B cell (primary cell): ENCODE measurements at regions not wholly inside any gene's neighbourhood (a gene's known extent, or its start where the extent isn't known, plus 50 kb on each side); places are given as distances from the start of the nearest gene placed in this dataset.

Source experiments
- EZH2 ChIP-seq: IDR thresholded peaks from 2 replicates; pipeline ENCODE4 v1.6.1; 2012; ENCODE audit warnings: borderline replicate concordance, low read depth, mild to moderate bottlenecking, moderate library complexity, low read length; ENCODE audit not compliant: insufficient read depth, poor library complexity, severe bottlenecking
- TF ChIP-seq, protein P1 (sequence below): fragments of 200-600 bp; IDR thresholded peaks from one replicate; pipeline ENCODE4 v1.8.0; 2022; ENCODE audit warnings: antibody characterized with exemption, mild to moderate bottlenecking

DNA sequence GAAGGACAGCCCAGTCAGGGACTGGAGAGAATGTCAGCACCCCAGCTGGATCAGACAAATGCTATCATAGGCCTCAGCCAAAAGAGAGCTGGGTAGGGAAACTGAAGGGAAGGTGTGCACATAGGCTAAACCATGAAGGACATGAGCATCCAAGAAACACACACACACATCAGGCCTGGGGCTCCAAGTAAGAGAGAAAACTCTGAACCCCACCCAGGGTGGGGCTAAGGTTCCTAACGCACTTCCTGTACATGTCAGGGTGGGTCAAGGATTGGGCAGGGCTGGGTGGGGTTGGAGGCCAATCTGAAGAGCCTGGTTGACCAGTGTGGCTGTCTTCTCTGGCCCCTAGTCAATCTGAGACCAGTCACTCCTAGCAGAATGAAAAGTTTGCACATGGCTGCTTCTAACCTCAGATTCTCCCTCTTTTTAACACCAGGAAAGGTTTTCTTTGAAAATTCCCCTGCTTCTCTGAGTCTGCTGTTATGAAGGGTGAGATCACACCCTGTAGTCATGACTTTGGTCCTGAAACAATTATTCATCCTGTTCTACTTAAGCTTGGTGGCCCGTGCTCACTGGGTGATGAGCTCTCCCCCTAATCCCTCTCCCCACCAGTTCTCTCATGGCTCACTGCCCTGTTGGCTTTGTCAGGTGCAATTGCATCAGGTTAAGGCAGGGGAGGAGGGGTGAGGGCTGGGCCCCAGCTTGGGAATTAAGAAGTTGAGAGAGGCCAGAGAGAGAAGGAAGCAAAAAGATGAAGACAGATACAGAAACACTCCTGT lies 88.4 kb downstream of the MAFB start:
- TF ChIP-seq EZH2: no peak
- TF ChIP-seq, protein P1, sequence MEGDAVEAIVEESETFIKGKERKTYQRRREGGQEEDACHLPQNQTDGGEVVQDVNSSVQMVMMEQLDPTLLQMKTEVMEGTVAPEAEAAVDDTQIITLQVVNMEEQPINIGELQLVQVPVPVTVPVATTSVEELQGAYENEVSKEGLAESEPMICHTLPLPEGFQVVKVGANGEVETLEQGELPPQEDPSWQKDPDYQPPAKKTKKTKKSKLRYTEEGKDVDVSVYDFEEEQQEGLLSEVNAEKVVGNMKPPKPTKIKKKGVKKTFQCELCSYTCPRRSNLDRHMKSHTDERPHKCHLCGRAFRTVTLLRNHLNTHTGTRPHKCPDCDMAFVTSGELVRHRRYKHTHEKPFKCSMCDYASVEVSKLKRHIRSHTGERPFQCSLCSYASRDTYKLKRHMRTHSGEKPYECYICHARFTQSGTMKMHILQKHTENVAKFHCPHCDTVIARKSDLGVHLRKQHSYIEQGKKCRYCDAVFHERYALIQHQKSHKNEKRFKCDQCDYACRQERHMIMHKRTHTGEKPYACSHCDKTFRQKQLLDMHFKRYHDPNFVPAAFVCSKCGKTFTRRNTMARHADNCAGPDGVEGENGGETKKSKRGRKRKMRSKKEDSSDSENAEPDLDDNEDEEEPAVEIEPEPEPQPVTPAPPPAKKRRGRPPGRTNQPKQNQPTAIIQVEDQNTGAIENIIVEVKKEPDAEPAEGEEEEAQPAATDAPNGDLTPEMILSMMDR: no peak
